AG08395 (cell line): ENCODE measurements at regions not wholly inside any gene's neighbourhood (a gene's known extent, or its start where the extent isn't known, plus 50 kb on each side); places are given as distances from the start of the nearest gene placed in this dataset.

Experiments
- DNase-seq: peaks from one replicate; pipeline ENCODE4 v3.0.0; 2012; ENCODE audit warnings: mixed read lengths, low spot score

GRCh38 chrX:8319359-8319758, 145.3 kb upstream of the VCX3B start:
- no peak for DNase-seq

GRCh38 chrX:8323356-8323755, 141.3 kb upstream of the VCX3B start:
- DNase-seq: no peak

- no peak for DNase-seq
Observed at GRCh38 chrX:8341814-8342590, 122.6 kb upstream of the VCX3B start.

- DNase-seq: no peak
Observed at GRCh38 chrX:8345473-8345872, 119.2 kb upstream of the VCX3B start.

DNA sequence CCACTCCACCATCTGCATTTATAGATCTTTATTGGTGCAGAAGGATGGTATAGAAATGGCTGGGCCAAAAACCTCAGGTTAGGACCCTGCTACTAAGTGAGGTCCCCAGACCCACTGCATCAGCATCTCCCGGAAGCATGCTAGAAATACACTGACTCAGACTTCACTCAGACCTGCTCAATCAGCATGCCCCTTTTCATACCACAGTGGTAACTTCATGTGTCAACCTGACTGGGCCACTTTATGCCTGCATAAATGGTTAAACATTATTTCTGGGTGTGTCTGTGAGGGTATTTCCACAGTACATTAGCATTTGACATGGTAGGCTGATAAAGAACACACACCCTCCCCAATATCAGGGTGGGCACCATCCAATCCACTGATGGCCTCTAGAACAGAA, 118.6 kb upstream of the VCX3B start:
- DNase-seq: no peak

GRCh38 chrX:8346892-8347291, 117.7 kb upstream of the VCX3B start:
- DNase-seq: no peak

GRCh38 chrX:8349816-8350544, 114.7 kb upstream of the VCX3B start:
- DNase-seq: no peak

DNA sequence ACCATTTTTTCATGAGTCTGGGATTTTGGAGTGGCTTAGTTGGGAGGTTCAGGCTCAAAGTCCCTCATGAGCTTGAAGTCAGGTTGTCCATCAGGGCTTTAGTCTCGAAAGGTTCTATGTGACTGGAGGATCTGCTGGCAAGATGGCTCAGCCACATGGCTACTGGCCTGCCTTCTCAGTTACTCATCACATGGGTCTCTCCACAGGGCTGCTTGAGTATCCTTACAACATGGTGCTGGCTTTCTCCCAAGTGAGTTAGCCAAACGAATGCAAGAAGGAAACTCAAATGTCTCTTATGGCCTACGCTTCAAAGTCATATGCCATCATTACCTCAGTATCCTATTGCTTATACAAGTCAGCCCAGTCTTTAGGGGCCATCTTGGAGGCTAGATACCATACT, 106.3 kb upstream of the VCX3B start:
- DNase-seq: no peak

- no peak for DNase-seq
Observed at GRCh38 chrX:8364369-8365141, 100.1 kb upstream of the VCX3B start.

DNA sequence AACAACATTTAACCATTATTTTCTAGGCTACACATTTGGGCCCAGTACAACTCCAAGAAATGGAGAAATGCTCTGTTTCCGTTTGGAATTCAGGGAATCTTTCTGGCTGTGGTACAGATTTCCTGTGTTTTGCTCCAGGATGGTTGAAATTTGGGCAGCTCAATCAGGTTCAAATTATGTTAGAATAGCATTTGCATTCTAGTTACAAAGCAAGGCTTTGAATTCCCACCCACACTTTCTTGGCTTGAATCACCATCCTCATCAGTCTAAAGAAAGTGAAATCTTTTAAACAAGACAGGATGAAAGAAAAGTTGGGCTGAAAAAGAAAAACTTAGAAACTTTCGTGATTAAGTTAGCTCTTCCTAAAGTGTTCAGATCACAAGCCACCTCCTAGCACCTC, 98.1 kb upstream of the VCX3B start:
- DNase-seq: no peak

- no peak for DNase-seq
Observed at GRCh38 chrX:8374041-8374825, 90.4 kb upstream of the VCX3B start.

GRCh38 chrX:8377041-8377440, 87.6 kb upstream of the VCX3B start:
- no peak for DNase-seq

- DNase-seq: no peak
Observed at GRCh38 chrX:8390771-8391170, 73.9 kb upstream of the VCX3B start.

DNA sequence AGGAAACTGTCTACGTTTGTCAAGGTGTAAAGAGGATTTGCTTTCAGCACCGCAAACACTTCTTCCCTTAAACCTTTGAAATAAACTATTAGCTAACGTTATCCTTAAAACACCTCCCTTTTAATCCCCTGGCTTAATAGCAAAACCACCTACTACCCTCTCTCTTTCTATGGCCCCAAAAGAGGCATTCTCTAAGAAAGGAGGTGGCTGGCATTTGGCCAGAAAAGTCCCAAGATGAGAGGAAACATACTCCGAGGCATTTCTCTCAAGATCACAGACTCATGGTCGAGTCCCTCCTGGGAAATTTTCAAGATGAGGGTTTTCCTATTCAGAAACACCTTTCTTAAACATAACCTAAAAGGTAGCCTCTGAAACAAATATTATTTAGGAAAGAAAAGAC, 60.6 kb upstream of the VCX3B start:
- DNase-seq: no peak

- peak; percentile 1 for DNase-seq
Observed at GRCh38 chrX:8404471-8404870, 60.2 kb upstream of the VCX3B start.

- no peak for DNase-seq
Observed at GRCh38 chrX:8404926-8405325, 59.7 kb upstream of the VCX3B start.

DNA sequence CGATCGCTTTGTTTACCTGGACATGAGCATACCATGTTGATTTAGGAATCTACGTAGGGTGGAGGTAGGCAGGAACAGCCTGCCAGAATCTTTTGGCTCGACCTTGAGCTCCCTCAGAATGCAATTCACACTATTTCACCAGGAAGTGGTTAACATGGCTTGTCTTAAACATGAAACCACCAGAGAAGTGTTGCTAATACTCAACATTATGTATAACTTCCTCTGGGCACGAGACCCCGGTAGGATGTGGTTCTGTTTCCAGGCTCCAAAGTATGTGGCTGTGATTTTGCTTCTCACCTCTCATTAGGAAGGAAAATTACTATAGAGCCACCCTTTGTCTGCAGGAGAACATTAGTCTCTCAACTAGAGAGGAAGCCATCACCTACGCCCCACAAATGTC, 59.0 kb upstream of the VCX3B start:
- no peak for DNase-seq

- DNase-seq: no peak
Observed at GRCh38 chrX:8413279-8413678, 51.4 kb upstream of the VCX3B start.
